K562 (cell line): ENCODE measurements at regions not wholly inside any gene's neighbourhood (a gene's known extent, or its start where the extent isn't known, plus 50 kb on each side); places are given as distances from the start of the nearest gene placed in this dataset.

Experiments
- ATAC-seq: fragments of 200-7000 bp; cut with Tn5 transposase; 3 replicates; pipeline ENCODE4 v1.9.1; 2020; ENCODE audit warnings: moderate library complexity
- BruUV-seq: library from RNA; stranded (reverse); fragments of 400-500 nt; replicated peaks from 2 replicates; lab custom pipeline; 2021; lab: Mats Ljungman, UMichigan
- CTCF ChIA-PET: fragments of 300-600 bp; formaldehyde crosslinking; extraction: SDS; loops from one replicate; lab custom pipeline; 2021; ENCODE audit warnings: low intra/inter-chr PET ratio; lab: Yijun Ruan, JAX
- POLR2A ChIA-PET: fragments of 300-600, 350-650 bp; sonication (Branson Sonifier 250); formaldehyde crosslinking; extraction: SDS; loops from one replicate; lab custom pipeline; 2021; ENCODE audit warnings: antibody characterized with exemption, inconsistent platforms; lab: Yijun Ruan, JAX
- DNase-seq, 4 experiments: peaks; one replicate each; pipeline versions ENCODE4 v3.0.0 to v3.0.0-alpha.2; 2011 to 2018; ENCODE audit warnings: low spot score in 3 of 4, mixed read lengths in 3 of 4; ENCODE audit errors: extremely low read depth in 1 of 4
- FAIRE-seq: peaks from 2 replicates; lab custom pipeline; 2011; peaks lifted over from hg19 to GRCh38; lab: Jason Lieb, UNC
- H2AFZ ChIP-seq: 2 replicates; pipeline ENCODE4 v1.6.0; 2011; ENCODE audit warnings: low read depth, low read length, control low read depth, inconsistent platforms
- H3K27ac ChIP-seq: fragments of 200-600 bp; 3 replicates; pipeline ENCODE4 v1.8.0; 2011; ENCODE audit warnings: low read depth, mild to moderate bottlenecking, control low read depth, inconsistent platforms, low read length, moderate library complexity, mixed read lengths; ENCODE audit errors: extremely low read depth
- H3K27me3 ChIP-seq, 2 experiments: fragments of 300-600 bp in 1 of 2; 2 replicates in 1 of 2; 3 replicates in 1 of 2; pipeline versions ENCODE4 v1.6.0 to v1.8.0; 2011; ENCODE audit warnings: inconsistent platforms in 2 of 2, low read length in 2 of 2, mild to moderate bottlenecking in 1 of 2, mixed read lengths in 1 of 2, moderate library complexity in 1 of 2; ENCODE audit not compliant: control insufficient read depth in 2 of 2, insufficient read depth in 2 of 2
- H3K36me3 ChIP-seq: fragments of 300-600 bp; 3 replicates; pipeline ENCODE4 v1.8.0; 2011; ENCODE audit warnings: mild to moderate bottlenecking, low read length, inconsistent platforms; ENCODE audit not compliant: control insufficient read depth, insufficient read depth
- H3K4me1 ChIP-seq, 2 experiments: fragments of 200-600 bp in 1 of 2; replicated peaks in 1 of 2; 2 replicates in 1 of 2; 3 replicates in 1 of 2; pipeline versions ENCODE4 v1.5.1 to v1.8.0; 2011; ENCODE audit warnings: inconsistent platforms in 2 of 2, low read length in 2 of 2, mild to moderate bottlenecking in 1 of 2, mixed read lengths in 1 of 2, moderate library complexity in 1 of 2; ENCODE audit not compliant: control insufficient read depth in 2 of 2, insufficient read depth in 2 of 2
- H3K4me2 ChIP-seq: 2 replicates; pipeline ENCODE4 v1.6.1; 2011; ENCODE audit warnings: low read length, control low read depth, inconsistent platforms, mixed read lengths; ENCODE audit not compliant: insufficient read depth
- H3K4me3 ChIP-seq: fragments of 200-600 bp; sonication (generic), shearing (Covaris generic); 2 replicates; pipeline ENCODE4 v1.5.1; 2016; ENCODE audit warnings: control low read depth, inconsistent platforms
- H3K79me2 ChIP-seq: fragments of 200-600 bp; 3 replicates; pipeline ENCODE4 v1.8.0; 2011; ENCODE audit warnings: low read length, inconsistent platforms; ENCODE audit not compliant: control insufficient read depth, insufficient read depth
- H3K9ac ChIP-seq, 2 experiments: 2 replicates each; pipeline versions ENCODE4 v1.6.0 to v1.6.1; 2011; ENCODE audit warnings: low read depth in 2 of 2, low read length in 2 of 2, control low read depth in 1 of 2, inconsistent platforms in 1 of 2, mild to moderate bottlenecking in 1 of 2, mixed read lengths in 1 of 2; ENCODE audit not compliant: insufficient read depth in 1 of 2
- H3K9me1 ChIP-seq: one replicate; pipeline ENCODE4 v1.6.0; 2011; ENCODE audit warnings: inconsistent platforms, mild to moderate bottlenecking, low read length, moderate library complexity; ENCODE audit not compliant: control insufficient read depth, insufficient read depth
- H3K9me3 ChIP-seq: replicated peaks from 2 replicates; pipeline ENCODE4 v1.5.1; 2011; ENCODE audit warnings: low read depth, low read length, inconsistent platforms; ENCODE audit not compliant: control insufficient read depth, insufficient read depth
- H4K20me1 ChIP-seq: replicated peaks from 2 replicates; pipeline ENCODE4 v1.6.1; 2011; ENCODE audit warnings: low read length, inconsistent platforms, mixed read lengths; ENCODE audit not compliant: control insufficient read depth, insufficient read depth
- CEBPB ChIP-seq: fragments of 450-650 bp; IDR thresholded peaks from 2 replicates; pipeline ENCODE4 v1.6.1; 2016; ENCODE audit warnings: missing genetic modification characterization, missing compliant biosample characterization
- MTF1 ChIP-seq: fragments of 250-450 bp; sonication (Bioruptor Pico); IDR thresholded peaks from 2 replicates; pipeline ENCODE4 v1.9.0; 2021; ENCODE audit warnings: moderate library complexity, mild to moderate bottlenecking, inconsistent platforms, borderline replicate concordance
- NR2C1 ChIP-seq, 2 experiments: fragments of 450-650 bp; IDR thresholded peaks; 2 replicates each; pipeline ENCODE4 v1.6.1; 2017; ENCODE audit warnings: mild to moderate bottlenecking in 2 of 2, antibody characterized with exemption in 1 of 2, inconsistent platforms in 1 of 2, missing compliant biosample characterization in 1 of 2, missing genetic modification characterization in 1 of 2
- RCOR1 ChIP-seq, 2 experiments: IDR thresholded peaks; 2 replicates each; pipeline ENCODE4 v1.6.1; 2012; ENCODE audit warnings: low read depth in 2 of 2, low read length in 2 of 2, borderline replicate concordance in 1 of 2, improper control_type of control experiment in 1 of 2
- WGBS: fragments of 100-300 bp; shearing (Covaris generic); methylation state at CpG from one replicate; pipeline ENCODE4 v1.1.6; 2016; ENCODE audit warnings: low coverage, mixed read lengths; ENCODE audit not compliant: insufficient coverage; ENCODE audit errors: missing lambda C conversion rate; 5-methylcytosine and 5-hydroxymethylcytosine counted together
- in situ Hi-C: fragments of 300-500 bp; cut with MboI; formaldehyde crosslinking; loops from 4 replicates; pipeline ENCODE4 v1.15.0; 2018; ENCODE audit warnings: inconsistent platforms, mixed read lengths
- intact Hi-C: fragments of 100-400 bp; cut with micrococcal nuclease; formaldehyde crosslinking; loops from 2 replicates; pipeline ENCODE4 v1.14.2; 2022

DNA sequence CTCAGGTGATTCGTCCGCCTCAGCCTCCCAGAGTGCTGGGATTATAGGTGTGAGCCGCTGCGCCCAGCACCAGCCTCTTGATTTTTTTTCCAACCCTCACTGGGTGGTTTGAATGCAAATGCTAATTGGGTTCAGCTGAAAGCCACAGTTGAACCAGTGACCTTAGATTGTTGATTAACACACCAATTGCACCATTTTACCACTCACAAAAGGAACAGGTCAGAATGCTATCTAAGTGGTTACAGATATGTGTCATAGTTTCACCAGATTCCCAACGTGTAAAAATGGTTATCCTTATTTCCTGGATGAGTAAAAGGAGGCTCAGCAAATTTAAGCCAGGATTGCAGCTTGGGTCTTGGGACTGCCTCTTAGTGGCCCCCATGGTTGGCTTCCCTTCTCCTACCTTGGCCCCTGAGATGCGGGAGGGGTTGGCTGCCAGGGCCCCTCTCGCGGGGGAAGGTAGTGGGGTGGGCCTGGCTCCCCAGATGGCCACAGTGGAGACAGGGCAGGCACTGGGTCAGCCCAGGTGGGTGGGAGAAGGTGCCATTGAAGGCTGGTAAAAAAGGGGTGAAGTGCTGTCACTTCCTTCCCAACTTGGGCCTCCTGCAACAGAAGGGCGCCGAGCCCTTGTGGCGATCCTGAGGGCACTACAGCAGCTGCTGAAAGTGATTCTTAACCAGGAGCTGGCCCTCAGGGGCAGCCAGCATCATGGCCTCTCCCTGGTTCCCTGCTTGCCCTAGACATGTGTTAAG is 164.9 kb upstream of the HAAO start:
- in situ Hi-C loops: no loop called here
- Histone ChIP-seq H3K79me2 (no peaks in the 10 kb centered on the region), H3K9ac (peak overlapping the region in 1 of 2 experiments; percentile 59; a peak in 1 of 4 replicates), H3K4me2 (no peak overlapping the region), H3K27me3 (no peaks in the 10 kb centered on the region), H3K9me1 (no peaks in the 10 kb centered on the region), H3K27ac (no peak overlapping the region), H3K4me3 (no peak overlapping the region), H3K36me3 (no peaks in the 10 kb centered on the region)
- BruUV-seq: no TSS peak
- intact Hi-C loops: no loop called here
- ChIA-PET POLR2A (interaction anchor here (0.9 to 1.3 kb wide), 2 partner anchors 11 to 84 kb away, joined by 3 to 4 read pairs; no protein-coding TSS in a partner anchor), CTCF (no interaction called here)
- no peak for ATAC-seq
- TF ChIP-seq MTF1 (CRISPR knock-in tag): no peak
- no peak for TF ChIP-seq NR2C1 (IDR thresholded peaks at IDR 0.05)
- 0 out of 2 replicates have a peak, but pooled peaks have one; percentile 14 for TF ChIP-seq NR2C1 (tag; IDR thresholded peaks at IDR 0.05)
- TF ChIP-seq RCOR1 (IDR thresholded peaks at IDR 0.05; ENCODE audit: borderline replicate concordance in 1 of 2, low read depth in 2 of 2, low read length in 2 of 2): 0 out of 4 replicates have a peak, but pooled peaks of 1 of the 2 experiments have one; percentile 20
- peak; percentile 30; the same call in 1 of the 2 replicates for TF ChIP-seq CEBPB (tag)
- TF ChIP-seq, all 486 proteins: peak for 3
- peaks cover 0 to 16% of the 10 kb centered on the region in 2 experiments; a peak in 2 of 5 replicates for H3K4me1 ChIP-seq
- H3K9me3 ChIP-seq: no peaks in the 10 kb centered on the region
- FAIRE-seq: no peak
- H2AFZ ChIP-seq: no peak overlapping the region
- 78% methylated on average over 10 of the region's 11 CpGs for WGBS
- no peak for DNase-seq
- no peaks in the 10 kb centered on the region for H4K20me1 ChIP-seq
